AG04449 (cell line): ENCODE measurements at regions not wholly inside any gene's neighbourhood (a gene's known extent, or its start where the extent isn't known, plus 50 kb on each side); places are given as distances from the start of the nearest gene placed in this dataset.

Experiments used
- CTCF ChIA-PET: fragments of 350-600 bp; formaldehyde crosslinking; extraction: SDS; loops from one replicate; lab custom pipeline; 2021; ENCODE audit warnings: antibody characterized with exemption; lab: Yijun Ruan, JAX
- POLR2A ChIA-PET: fragments of 400-600, 350-600 bp; formaldehyde crosslinking; extraction: SDS; loops from one replicate; lab custom pipeline; 2020; ENCODE audit warnings: antibody characterized with exemption, inconsistent platforms; lab: Yijun Ruan, JAX
- DNase-seq: peaks from one replicate; pipeline ENCODE4 v3.0.0-alpha.2; 2010; ENCODE audit warnings: low read depth, low spot score
- H3K4me3 ChIP-seq: 2 replicates; pipeline ENCODE4 v1.5.1; 2011; ENCODE audit warnings: low read depth, mild to moderate bottlenecking, control low read depth, low read length
- CTCF ChIP-seq: IDR thresholded peaks from one replicate; pipeline ENCODE4 v1.5.1; 2011; ENCODE audit warnings: mild to moderate bottlenecking, moderate library complexity, low read length, control low read depth, inconsistent platforms; ENCODE audit not compliant: insufficient read depth; ENCODE audit errors: missing control alignments

GRCh38 chr6:131519670-131520436 is 53.2 kb upstream of the ARG1 start:
- DNase-seq, result no peak
- POLR2A ChIA-PET, result no interaction called here
- TF ChIP-seq CTCF, result peak; percentile 64
- CTCF ChIA-PET, result interaction anchor here (0.7 to 4.2 kb wide), 14 partner anchors 8 to 338 kb away, joined by 3 to 24 read pairs (median 3); no protein-coding TSS in a partner anchor
- no peak overlapping the region for H3K4me3 ChIP-seq
